OCI-LY1 (cell line): ENCODE measurements at regions not wholly inside any gene's neighbourhood (a gene's known extent, or its start where the extent isn't known, plus 50 kb on each side); places are given as distances from the start of the nearest gene placed in this dataset.

ENCODE experiments used
- H2AFZ ChIP-seq: fragments of 200-600 bp; sonication (generic), shearing (Covaris generic); 2 replicates; pipeline ENCODE4 v1.6.0; 2014; ENCODE audit warnings: antibody characterized with exemption, mild to moderate bottlenecking, low read length
- H3F3A ChIP-seq: fragments of 200-600 bp; sonication (generic), shearing (Covaris generic); 2 replicates; pipeline ENCODE4 v1.6.0; 2014; ENCODE audit warnings: mild to moderate bottlenecking, antibody characterized with exemption, low read length, moderate library complexity; ENCODE audit not compliant: insufficient read depth
- H3K27ac ChIP-seq: fragments of 200-600 bp; sonication (generic); 2 replicates; pipeline ENCODE4 v1.5.1; 2014; ENCODE audit warnings: low read length, mixed run types, mild to moderate bottlenecking, low read depth; ENCODE audit not compliant: poor library complexity, severe bottlenecking
- H3K27me3 ChIP-seq: fragments of 200-600 bp; sonication (generic); 2 replicates; pipeline ENCODE4 v1.6.0; 2014; ENCODE audit warnings: antibody characterized with exemption, mild to moderate bottlenecking, low read length, moderate library complexity; ENCODE audit not compliant: insufficient read depth
- H3K36me3 ChIP-seq: fragments of 200-600 bp; sonication (generic); 2 replicates; pipeline ENCODE4 v1.6.1; 2014; ENCODE audit warnings: mild to moderate bottlenecking, antibody characterized with exemption, low read length, moderate library complexity, mixed read lengths; ENCODE audit not compliant: insufficient read depth
- H3K4me1 ChIP-seq: fragments of 200-600 bp; sonication (generic); 2 replicates; pipeline ENCODE4 v1.5.1; 2014; ENCODE audit warnings: mild to moderate bottlenecking, low read length, moderate library complexity; ENCODE audit not compliant: insufficient read depth, severe bottlenecking
- H3K4me2 ChIP-seq: fragments of 200-600 bp; sonication (generic), shearing (Covaris generic); 2 replicates; pipeline ENCODE4 v1.6.1; 2014; ENCODE audit warnings: low read length
- H3K4me3 ChIP-seq: fragments of 200-600 bp; sonication (generic); 2 replicates; pipeline ENCODE4 v1.5.1; 2014; ENCODE audit warnings: low read length, low read depth, mild to moderate bottlenecking, mixed read lengths; ENCODE audit not compliant: poor library complexity, severe bottlenecking
- H3K79me2 ChIP-seq: fragments of 200-600 bp; shearing (Covaris generic); 2 replicates; pipeline ENCODE4 v1.6.1; 2016; ENCODE audit warnings: mixed run types, low read length, mixed read lengths; ENCODE audit not compliant: insufficient read depth
- H3K9ac ChIP-seq: fragments of 200-600 bp; sonication (generic), shearing (Covaris generic); 2 replicates; pipeline ENCODE4 v1.6.1; 2014; ENCODE audit warnings: mild to moderate bottlenecking, low read length, mixed read lengths
- H3K9me2 ChIP-seq: fragments of 200-600 bp; sonication (generic), shearing (Covaris generic); 2 replicates; pipeline ENCODE4 v1.6.1; 2014; ENCODE audit warnings: low read depth, mild to moderate bottlenecking, low read length, mixed read lengths
- H3K9me3 ChIP-seq: fragments of 200-600 bp; shearing (Covaris generic); 2 replicates; pipeline ENCODE4 v1.6.1; 2014; ENCODE audit warnings: low read length, mixed read lengths
- H4K20me1 ChIP-seq: fragments of 200-600 bp; sonication (generic), shearing (Covaris generic); 2 replicates; pipeline ENCODE4 v1.6.0; 2016; ENCODE audit warnings: mild to moderate bottlenecking, low read length; ENCODE audit not compliant: insufficient read depth
- CTCF ChIP-seq: fragments of 200-600 bp; sonication (generic), shearing (Covaris generic); IDR thresholded peaks from 2 replicates; pipeline ENCODE4 v1.5.1; 2017; ENCODE audit warnings: mild to moderate bottlenecking, antibody characterized with exemption, low read length, moderate library complexity, mixed read lengths
- EZH2 ChIP-seq: fragments of 200-600 bp; sonication (generic), shearing (Covaris generic); IDR thresholded peaks from 2 replicates; pipeline ENCODE4 v1.8.0; 2017; ENCODE audit warnings: borderline replicate concordance, mixed run types, mild to moderate bottlenecking, antibody characterized with exemption, low read length, moderate library complexity, mixed read lengths

- no peaks in the 10 kb centered on the region for H3K4me1 ChIP-seq
- H3K36me3 ChIP-seq: no peaks in the 10 kb centered on the region
- no peaks in the 10 kb centered on the region for H3F3A ChIP-seq
- H4K20me1 ChIP-seq: no peaks in the 10 kb centered on the region
- no peak overlapping the region for H2AFZ ChIP-seq
- no peak overlapping the region for H3K27ac ChIP-seq
- no peak overlapping the region for H3K9ac ChIP-seq
- H3K79me2 ChIP-seq: no peaks in the 10 kb centered on the region
- TF ChIP-seq CTCF (no peak), EZH2 (no peak)
- H3K27me3 ChIP-seq: no peaks in the 10 kb centered on the region
- no peak overlapping the region for H3K4me3 ChIP-seq
- no peaks in the 10 kb centered on the region for H3K9me2 ChIP-seq
- H3K9me3 ChIP-seq: no peaks in the 10 kb centered on the region
- no peak overlapping the region for H3K4me2 ChIP-seq
Measured at GRCh38 chr4:28251831-28252230, 1391.2 kb downstream of the STIM2 start.

GRCh38 chr4:28254003-28254402 is 1393.4 kb downstream of the STIM2 start:
- no peak for TF ChIP-seq EZH2
- TF ChIP-seq CTCF: no peak
- Histone ChIP-seq H3K36me3 (no peaks in the 10 kb centered on the region), H3K9me3 (no peaks in the 10 kb centered on the region), H3K79me2 (no peaks in the 10 kb centered on the region), H3K4me3 (no peak overlapping the region), H3K9ac (no peak overlapping the region), H3K27me3 (no peaks in the 10 kb centered on the region), H4K20me1 (no peaks in the 10 kb centered on the region), H3K4me1 (no peaks in the 10 kb centered on the region), H3F3A (no peaks in the 10 kb centered on the region), H3K9me2 (no peaks in the 10 kb centered on the region), H3K27ac (no peak overlapping the region), H3K4me2 (no peak overlapping the region), H2AFZ (no peak overlapping the region)

GRCh38 chr4:28256295-28256694 is 1395.7 kb downstream of the STIM2 start:
- Histone ChIP-seq H2AFZ (no peak overlapping the region), H3K4me2 (no peak overlapping the region), H3K27ac (no peak overlapping the region), H3K4me3 (no peak overlapping the region), H3K79me2 (no peaks in the 10 kb centered on the region), H3K9ac (no peak overlapping the region), H4K20me1 (no peaks in the 10 kb centered on the region), H3K9me2 (no peaks in the 10 kb centered on the region), H3F3A (no peaks in the 10 kb centered on the region), H3K27me3 (no peaks in the 10 kb centered on the region), H3K4me1 (no peaks in the 10 kb centered on the region), H3K9me3 (no peaks in the 10 kb centered on the region), H3K36me3 (no peaks in the 10 kb centered on the region)
- no peak for TF ChIP-seq CTCF
- TF ChIP-seq EZH2: no peak
